Hepatocyte (in vitro differentiated cells): ENCODE measurements at regions not wholly inside any gene's neighbourhood (a gene's known extent, or its start where the extent isn't known, plus 50 kb on each side); places are given as distances from the start of the nearest gene placed in this dataset.

Experiments used
- CTCF ChIP-seq: fragments of 200-600 bp; sonication (generic); IDR thresholded peaks from 2 replicates; pipeline ENCODE4 v1.5.1; 2016; ENCODE audit warnings: antibody characterized with exemption, mild to moderate bottlenecking; ENCODE audit not compliant: poor library complexity
- EZH2 ChIP-seq: fragments of 200-600 bp; sonication (generic); IDR thresholded peaks from 2 replicates; pipeline ENCODE4 v1.6.1; 2016; ENCODE audit warnings: antibody characterized with exemption, mild to moderate bottlenecking, borderline replicate concordance
- EZH2phosphoT487 ChIP-seq: fragments of 200-600 bp; sonication (generic); IDR thresholded peaks from one replicate; pipeline ENCODE4 v1.6.1; 2018; ENCODE audit warnings: antibody characterized with exemption, mild to moderate bottlenecking, low read depth, moderate library complexity; ENCODE audit not compliant: unreplicated experiment, severe bottlenecking

GRCh38 chr1:30172757-30173156 lies 550.6 kb downstream of the MATN1 start:
- no peak for TF ChIP-seq CTCF
- TF ChIP-seq EZH2: no peak
- no peak for TF ChIP-seq EZH2phosphoT487
